GM04504 (cell line): ENCODE measurements at regions not wholly inside any gene's neighbourhood (a gene's known extent, or its start where the extent isn't known, plus 50 kb on each side); places are given as distances from the start of the nearest gene placed in this dataset.
"Not testable (repeated sequence)": the region's sequence is repeated elsewhere in the genome, so short reads cannot be mapped to it uniquely, and the experiment has no call there.

Source experiments
- DNase-seq: peaks from one replicate; pipeline ENCODE4 v3.0.0-alpha.2; 2012; ENCODE audit warnings: low read depth

- not testable (repeated sequence) for DNase-seq
Observed at GRCh38 chrX:13186643-13187042, 133.2 kb downstream of the ATXN3L start.

- DNase-seq, result no peak
Observed at GRCh38 chrX:13180807-13181206, 136.4 kb upstream of the FAM9C start.

GRCh38 chrX:13179586-13179985 is 135.2 kb upstream of the FAM9C start:
- DNase-seq, result no peak

GRCh38 chrX:13179100-13179499 is 134.7 kb upstream of the FAM9C start:
- DNase-seq, result no peak

GRCh38 chrX:13177921-13178566 is 133.6 kb upstream of the FAM9C start:
- DNase-seq, result no peak

- DNase-seq, result no peak
Observed at GRCh38 chrX:13175056-13175455, 130.6 kb upstream of the FAM9C start.

GRCh38 chrX:13170966-13171558 is 126.6 kb upstream of the FAM9C start:
- no peak for DNase-seq

GRCh38 chrX:13169684-13170083 is 125.3 kb upstream of the FAM9C start:
- DNase-seq, result no peak

GRCh38 chrX:13168269-13168668 is 123.8 kb upstream of the FAM9C start:
- no peak for DNase-seq

GRCh38 chrX:13167481-13168231 is 123.2 kb upstream of the FAM9C start:
- peak; percentile 23 for DNase-seq

- no peak for DNase-seq
Observed at GRCh38 chrX:13165266-13166189, 121.1 kb upstream of the FAM9C start.

GRCh38 chrX:13164611-13165010 is 120.2 kb upstream of the FAM9C start:
- no peak for DNase-seq

GRCh38 chrX:13162772-13163410 is 118.5 kb upstream of the FAM9C start:
- DNase-seq, result no peak

- no peak for DNase-seq
Observed at GRCh38 chrX:13159886-13160285, 115.5 kb upstream of the FAM9C start.

- DNase-seq, result no peak
Observed at GRCh38 chrX:13158911-13159310, 114.5 kb upstream of the FAM9C start.

- not testable (repeated sequence) for DNase-seq
Observed at GRCh38 chrX:13155550-13155949, 111.1 kb upstream of the FAM9C start.

- peak; percentile 27 for DNase-seq
Observed at GRCh38 chrX:13153796-13154195, 109.4 kb upstream of the FAM9C start.

GRCh38 chrX:13152518-13153185 is 108.2 kb upstream of the FAM9C start:
- DNase-seq, result no peak

GRCh38 chrX:13151828-13152517 is 107.6 kb upstream of the FAM9C start:
- peak; percentile 39 for DNase-seq

- no peak for DNase-seq
Observed at GRCh38 chrX:13149702-13150350, 105.4 kb upstream of the FAM9C start.
